PC-3 (cell line): ENCODE measurements at regions not wholly inside any gene's neighbourhood (a gene's known extent, or its start where the extent isn't known, plus 50 kb on each side); places are given as distances from the start of the nearest gene placed in this dataset.

Experiments used
- EZH2 ChIP-seq: fragments of 300-600 bp; sonication (generic); IDR thresholded peaks from one replicate; pipeline ENCODE4 v1.6.1; 2017; ENCODE audit warnings: antibody characterized with exemption, mild to moderate bottlenecking, low read length; ENCODE audit not compliant: unreplicated experiment
- EZH2phosphoT487 ChIP-seq: fragments of 300-600 bp; sonication (generic); IDR thresholded peaks from 2 replicates; pipeline ENCODE4 v1.6.1; 2018; ENCODE audit warnings: mild to moderate bottlenecking, antibody characterized with exemption, low read length, borderline replicate concordance
- TF ChIP-seq, protein P1 (sequence below): fragments of 300-600 bp; sonication (generic); conservative IDR thresholded peaks from 2 replicates; pipeline ENCODE4 v1.5.1; 2017; ENCODE audit warnings: antibody characterized with exemption, low read depth, mild to moderate bottlenecking, low read length

DNA sequence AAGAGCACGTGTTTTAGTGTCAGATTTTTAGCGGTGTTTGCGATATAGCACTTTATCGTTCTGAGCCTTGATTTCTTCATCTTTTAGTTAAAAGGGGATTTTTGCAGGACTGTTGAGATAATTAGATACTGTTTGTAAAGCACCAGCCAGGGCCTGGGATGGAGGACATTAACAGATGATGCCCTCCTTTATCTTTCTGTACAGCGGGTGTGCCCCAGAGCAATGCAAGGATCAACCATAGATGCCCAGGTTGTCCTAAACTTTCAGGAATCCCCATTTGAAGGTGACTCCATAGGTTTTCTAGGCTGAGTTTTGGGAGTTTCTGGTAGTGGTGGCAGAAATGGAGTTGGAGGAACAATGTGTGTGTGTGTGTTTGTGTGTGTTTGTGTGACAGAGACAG, 97.0 kb upstream of the SPRED2 start:
- TF ChIP-seq, protein P1, sequence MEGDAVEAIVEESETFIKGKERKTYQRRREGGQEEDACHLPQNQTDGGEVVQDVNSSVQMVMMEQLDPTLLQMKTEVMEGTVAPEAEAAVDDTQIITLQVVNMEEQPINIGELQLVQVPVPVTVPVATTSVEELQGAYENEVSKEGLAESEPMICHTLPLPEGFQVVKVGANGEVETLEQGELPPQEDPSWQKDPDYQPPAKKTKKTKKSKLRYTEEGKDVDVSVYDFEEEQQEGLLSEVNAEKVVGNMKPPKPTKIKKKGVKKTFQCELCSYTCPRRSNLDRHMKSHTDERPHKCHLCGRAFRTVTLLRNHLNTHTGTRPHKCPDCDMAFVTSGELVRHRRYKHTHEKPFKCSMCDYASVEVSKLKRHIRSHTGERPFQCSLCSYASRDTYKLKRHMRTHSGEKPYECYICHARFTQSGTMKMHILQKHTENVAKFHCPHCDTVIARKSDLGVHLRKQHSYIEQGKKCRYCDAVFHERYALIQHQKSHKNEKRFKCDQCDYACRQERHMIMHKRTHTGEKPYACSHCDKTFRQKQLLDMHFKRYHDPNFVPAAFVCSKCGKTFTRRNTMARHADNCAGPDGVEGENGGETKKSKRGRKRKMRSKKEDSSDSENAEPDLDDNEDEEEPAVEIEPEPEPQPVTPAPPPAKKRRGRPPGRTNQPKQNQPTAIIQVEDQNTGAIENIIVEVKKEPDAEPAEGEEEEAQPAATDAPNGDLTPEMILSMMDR = no peak
- TF ChIP-seq EZH2phosphoT487 = no peak
- TF ChIP-seq EZH2 = no peak
